IPS-NIHi11 (cell line): ENCODE measurements at regions not wholly inside any gene's neighbourhood (a gene's known extent, or its start where the extent isn't known, plus 50 kb on each side); places are given as distances from the start of the nearest gene placed in this dataset.

Source experiments
- DNase-seq: peaks from one replicate; pipeline ENCODE4 v3.0.0; 2012; ENCODE audit warnings: mixed read lengths, low spot score

DNA sequence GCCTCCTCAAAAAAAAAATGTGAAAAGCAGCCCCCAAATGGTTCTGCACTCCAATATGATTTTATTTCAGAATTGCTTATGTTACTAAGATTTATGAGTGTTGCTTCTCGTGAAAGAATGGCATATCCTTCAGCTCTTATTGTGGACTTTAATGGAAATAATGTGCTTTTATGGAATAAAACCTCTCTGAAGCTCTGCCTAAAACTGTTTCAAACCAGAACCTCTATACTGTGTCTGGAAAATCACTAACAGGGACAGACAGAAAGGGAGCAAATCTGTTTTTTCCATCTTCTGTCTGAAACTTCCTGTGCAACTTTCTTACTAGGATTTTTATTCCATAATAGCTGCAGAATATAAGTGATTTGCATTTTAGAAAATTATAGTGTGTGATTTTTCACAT, 493.1 kb downstream of the ANKRD50 start:
- DNase-seq, result no peak

GRCh38 chr4:124224256-124224655, 488.3 kb downstream of the ANKRD50 start:
- DNase-seq, result no peak

- no peak for DNase-seq
Observed at GRCh38 chr4:124227981-124228380, 484.6 kb downstream of the ANKRD50 start.

DNA sequence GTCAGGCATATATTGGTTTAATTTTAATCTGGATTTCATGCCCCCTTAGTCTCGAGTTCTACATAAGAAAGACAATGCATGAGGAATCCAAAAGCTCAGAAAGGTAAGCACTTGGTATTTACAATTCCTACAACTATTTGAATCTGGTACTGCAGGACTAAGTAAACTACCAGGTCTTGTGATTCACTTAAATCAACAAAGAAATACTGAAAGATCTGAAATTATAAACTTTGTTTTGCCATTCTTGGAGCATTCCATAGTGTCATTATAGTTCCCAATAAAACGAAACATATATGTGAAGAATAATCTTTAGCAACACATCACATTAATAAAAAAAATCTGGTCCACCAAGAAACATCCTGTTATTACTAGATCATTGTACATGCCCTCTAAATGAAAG, 482.3 kb downstream of the ANKRD50 start:
- no peak for DNase-seq

GRCh38 chr4:124234771-124235170, 477.8 kb downstream of the ANKRD50 start:
- no peak for DNase-seq

DNA sequence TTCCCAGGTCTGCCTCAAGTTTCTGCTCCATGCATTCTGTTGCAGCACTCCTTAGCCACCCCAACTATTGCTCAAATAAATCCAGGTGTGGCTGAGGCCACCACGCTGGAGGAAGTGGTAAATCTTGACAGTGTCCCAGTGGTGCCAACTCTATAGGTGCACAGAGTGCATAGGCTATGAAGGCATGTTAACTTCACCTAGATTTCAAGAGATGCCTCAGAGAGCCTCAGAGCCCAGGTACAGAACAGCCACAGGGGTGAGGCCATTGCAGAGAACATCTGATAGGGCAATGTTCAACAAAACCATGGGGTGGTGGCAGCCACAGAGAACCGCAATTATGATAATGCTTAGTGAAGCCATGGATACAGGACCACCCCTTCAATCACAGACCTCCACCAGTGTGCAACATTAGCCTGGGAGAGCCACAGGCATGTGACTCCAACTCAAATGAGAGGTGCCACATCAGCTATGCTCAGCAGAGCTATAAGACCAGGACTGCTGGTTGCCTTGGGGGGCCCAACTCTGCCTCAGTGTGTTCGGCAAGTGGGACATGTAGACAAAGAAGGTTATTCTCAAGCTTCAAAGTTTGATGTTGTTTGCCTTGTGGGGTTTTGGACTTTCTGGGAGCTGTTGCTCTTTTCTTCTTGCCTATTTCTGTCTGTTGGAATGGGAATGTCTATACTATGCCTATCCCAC, 468.7 kb downstream of the ANKRD50 start:
- no peak for DNase-seq

DNA sequence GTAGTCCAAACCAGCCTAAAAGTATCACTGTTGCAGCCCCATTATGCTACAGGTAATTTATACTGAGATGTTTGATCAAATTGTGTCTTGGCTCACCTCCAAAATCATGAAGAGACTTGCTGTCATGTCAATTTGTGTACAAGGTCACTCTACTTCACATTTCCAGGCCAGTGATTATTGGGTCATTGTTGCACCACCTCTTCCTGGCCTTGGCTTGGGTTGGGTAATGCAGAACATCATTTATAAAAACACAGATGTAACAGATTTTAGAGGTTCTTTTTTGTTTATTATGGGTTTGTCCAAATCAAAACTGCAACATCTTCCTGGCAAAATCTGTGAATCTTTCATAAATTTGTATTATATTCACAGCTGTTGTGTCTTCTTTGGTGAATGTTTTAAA, 459.5 kb downstream of the ANKRD50 start:
- DNase-seq, result no peak

GRCh38 chr4:124262211-124263179, 450.0 kb downstream of the ANKRD50 start:
- peak; percentile 66 for DNase-seq

GRCh38 chr4:124265701-124266100, 446.8 kb downstream of the ANKRD50 start:
- DNase-seq, result no peak

- no peak for DNase-seq
Observed at GRCh38 chr4:124266721-124267120, 445.8 kb downstream of the ANKRD50 start.

GRCh38 chr4:124276461-124276860, 436.1 kb downstream of the ANKRD50 start:
- DNase-seq, result no peak

- DNase-seq, result no peak
Observed at GRCh38 chr4:124277691-124278090, 434.8 kb downstream of the ANKRD50 start.

DNA sequence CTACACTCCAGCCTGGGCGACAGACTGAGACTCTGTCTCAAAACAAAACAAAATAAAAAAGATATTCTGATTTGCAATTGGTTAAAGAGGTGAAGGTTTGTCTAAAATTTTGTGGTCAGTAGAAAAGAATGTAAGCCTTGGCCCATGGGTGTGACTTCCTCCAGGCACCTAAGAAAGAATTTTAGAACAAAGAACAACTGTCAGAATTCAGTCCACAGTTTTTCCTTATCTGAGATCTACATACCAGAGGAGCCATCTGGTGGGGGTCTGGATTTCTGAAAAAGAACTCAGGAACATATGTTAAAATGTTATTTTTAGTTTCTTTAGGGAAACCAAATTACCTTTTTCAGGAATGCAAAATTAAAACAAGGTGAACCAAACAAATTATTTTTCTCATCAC, 434.1 kb downstream of the ANKRD50 start:
- DNase-seq, result no peak

DNA sequence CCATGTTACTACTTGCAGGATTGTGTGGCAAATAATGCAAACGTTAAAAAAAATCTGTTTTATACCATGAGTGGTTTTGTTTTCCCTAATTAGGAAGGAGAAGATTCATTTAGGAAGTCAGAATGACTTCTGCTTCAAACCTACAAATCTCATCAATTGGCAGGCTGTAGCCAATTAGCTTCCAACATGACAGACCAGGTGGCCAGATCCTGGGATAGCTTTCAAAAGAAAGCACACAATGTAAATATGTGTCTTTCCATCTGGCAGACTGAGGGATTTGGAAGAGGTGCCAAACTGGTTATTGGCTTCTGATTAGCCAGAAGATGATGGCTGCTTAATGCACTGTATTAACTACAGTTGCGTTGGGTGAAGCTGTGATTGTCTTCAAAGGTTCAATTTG, 432.8 kb downstream of the ANKRD50 start:
- DNase-seq, result no peak

- no peak for DNase-seq
Observed at GRCh38 chr4:124282301-124282898, 430.1 kb downstream of the ANKRD50 start.

DNA sequence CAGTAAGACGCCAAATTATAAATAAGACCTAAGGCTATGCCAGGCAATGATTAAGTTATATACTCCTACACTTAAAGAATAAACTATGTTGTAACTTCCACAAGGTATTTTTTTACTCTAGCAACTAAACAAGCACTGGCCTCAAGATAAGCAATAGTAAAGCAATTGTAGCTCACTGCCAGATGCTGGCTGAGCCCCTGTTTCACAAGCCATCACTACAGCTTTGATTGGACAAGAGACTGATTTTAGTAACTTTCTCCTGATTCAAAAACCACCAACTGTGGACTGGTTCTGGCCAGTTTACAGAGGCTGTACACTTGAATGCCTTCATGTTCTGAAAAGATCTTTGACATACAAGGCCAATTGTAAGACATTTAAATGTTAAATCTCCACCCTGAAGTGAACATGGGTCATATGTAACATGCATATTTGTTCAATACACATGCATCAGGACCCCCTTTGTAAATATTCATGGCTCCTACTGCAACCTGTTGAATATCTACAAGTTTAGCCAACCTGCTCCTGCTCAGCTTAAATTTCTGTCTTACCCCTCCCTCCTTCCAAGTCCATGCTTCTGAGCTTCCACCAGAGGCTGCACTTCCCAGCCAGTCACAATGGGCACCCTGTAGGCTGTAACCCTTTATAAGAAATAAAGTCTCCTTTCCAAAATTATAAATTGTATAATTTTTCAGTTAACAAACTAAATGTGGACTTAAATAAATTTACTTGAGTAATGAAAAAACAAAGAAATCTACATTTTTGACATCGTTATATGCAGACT, 423.6 kb downstream of the ANKRD50 start:
- no peak for DNase-seq

DNA sequence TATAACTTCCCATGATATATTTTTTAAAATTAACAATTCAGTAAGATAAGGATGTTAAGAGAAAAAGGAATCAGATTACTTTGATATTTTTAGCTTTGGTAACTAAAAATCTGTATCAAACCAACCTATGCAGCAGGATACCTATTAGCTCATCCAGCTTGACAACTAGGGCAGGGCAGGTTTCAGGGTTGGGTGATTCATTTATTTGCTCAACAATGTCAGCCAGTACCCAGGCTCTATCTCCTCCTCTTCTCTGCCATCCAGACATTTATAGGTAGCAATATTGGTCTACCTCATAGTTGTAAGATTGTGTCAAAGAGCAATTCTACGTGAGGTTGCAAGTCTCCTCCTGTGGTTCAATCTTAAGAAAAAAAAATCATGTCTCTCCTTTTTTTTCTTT, 421.9 kb downstream of the ANKRD50 start:
- no peak for DNase-seq

DNA sequence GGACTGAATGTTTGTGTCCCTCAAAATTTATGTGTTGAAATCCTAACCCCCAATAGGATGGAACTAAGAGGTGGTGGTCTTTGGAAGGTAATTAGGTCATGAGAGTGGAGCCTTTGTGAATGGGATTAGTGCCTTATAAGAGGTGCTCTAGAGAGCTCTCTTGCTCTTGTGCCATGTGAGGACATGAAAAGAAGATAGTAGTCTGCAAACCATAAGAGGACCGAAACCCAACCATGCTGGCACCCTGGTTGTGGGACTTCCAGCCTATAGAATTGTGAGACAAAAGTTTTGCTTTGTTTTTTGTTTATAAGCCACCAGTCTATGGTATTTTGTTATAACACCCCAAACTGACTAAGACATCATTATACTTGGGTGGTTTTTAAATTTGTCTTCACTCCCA, 417.1 kb downstream of the ANKRD50 start:
- DNase-seq, result no peak

DNA sequence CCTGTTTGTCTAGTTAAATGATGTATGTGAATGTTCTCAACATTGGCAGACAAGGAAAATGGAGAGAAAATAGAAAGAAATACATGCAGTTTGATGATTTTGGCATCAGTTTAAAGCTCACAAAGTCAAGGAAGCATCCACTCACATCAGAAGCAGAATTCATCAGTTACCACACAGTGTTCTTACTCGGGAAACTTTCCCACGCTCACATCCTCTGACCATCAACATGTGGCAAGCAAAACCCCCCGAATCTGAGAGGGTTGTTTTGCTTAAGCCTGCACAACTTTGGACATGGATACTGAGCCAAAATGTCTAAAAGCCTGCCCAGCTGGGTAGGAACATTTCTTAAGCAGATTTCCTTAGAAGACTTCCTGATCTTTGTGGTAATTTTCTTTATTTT, 407.6 kb downstream of the ANKRD50 start:
- DNase-seq, result no peak

DNA sequence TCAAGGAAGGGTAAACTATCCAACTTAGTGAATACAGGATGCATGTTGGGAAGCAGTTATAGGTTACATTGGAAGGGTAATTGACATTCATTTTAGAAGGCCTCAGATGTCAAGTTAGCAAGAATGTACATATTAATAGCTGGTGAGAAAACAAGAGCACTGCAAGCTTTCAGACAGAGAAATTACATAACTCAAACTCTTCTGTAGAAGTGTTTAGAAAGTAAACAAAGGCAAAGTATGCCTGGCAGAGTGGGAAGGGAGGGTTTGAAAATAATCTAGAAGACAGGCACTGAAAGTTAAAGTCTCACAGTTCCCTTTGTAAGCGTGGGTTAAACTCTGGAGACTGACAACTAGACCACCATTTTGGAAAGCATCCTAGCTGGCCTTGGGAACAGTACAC, 406.2 kb downstream of the ANKRD50 start:
- DNase-seq, result no peak

GRCh38 chr4:124307143-124307542, 405.4 kb downstream of the ANKRD50 start:
- no peak for DNase-seq

GRCh38 chr4:124318292-124318691, 394.2 kb downstream of the ANKRD50 start:
- no peak for DNase-seq
